ENCODE measurements at regions not wholly inside any gene's neighbourhood (a gene's known extent, or its start where the extent isn't known, plus 50 kb on each side); places are given as distances from the start of the nearest gene placed in this dataset.

DNA sequence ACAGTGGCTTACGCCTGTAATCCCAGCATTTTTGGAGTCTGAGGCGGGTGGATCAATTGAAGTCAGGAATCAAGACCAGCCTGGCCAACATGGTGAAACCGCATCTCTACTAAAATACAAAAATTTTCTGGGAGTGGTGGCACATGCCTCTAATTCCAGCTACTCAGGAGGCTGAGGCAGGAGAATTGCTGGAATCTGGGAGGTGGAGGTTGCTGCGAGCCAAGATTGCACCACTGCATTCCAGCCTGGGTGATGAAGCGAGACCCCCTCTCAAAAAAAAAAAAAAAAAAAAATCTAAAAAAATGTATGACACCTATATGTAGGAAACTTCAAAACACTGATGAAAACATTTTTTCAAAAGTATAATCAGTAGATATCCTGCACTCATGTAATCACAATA is 242.7 kb upstream of the CHORDC1 start:
- TF ChIP-seq, protein P1, sequence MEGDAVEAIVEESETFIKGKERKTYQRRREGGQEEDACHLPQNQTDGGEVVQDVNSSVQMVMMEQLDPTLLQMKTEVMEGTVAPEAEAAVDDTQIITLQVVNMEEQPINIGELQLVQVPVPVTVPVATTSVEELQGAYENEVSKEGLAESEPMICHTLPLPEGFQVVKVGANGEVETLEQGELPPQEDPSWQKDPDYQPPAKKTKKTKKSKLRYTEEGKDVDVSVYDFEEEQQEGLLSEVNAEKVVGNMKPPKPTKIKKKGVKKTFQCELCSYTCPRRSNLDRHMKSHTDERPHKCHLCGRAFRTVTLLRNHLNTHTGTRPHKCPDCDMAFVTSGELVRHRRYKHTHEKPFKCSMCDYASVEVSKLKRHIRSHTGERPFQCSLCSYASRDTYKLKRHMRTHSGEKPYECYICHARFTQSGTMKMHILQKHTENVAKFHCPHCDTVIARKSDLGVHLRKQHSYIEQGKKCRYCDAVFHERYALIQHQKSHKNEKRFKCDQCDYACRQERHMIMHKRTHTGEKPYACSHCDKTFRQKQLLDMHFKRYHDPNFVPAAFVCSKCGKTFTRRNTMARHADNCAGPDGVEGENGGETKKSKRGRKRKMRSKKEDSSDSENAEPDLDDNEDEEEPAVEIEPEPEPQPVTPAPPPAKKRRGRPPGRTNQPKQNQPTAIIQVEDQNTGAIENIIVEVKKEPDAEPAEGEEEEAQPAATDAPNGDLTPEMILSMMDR (IDR thresholded peaks at IDR 0.05), result no peak
- TF ChIP-seq POLR2A (IDR thresholded peaks at IDR 0.05), result no peak
- TF ChIP-seq EP300 (IDR thresholded peaks at IDR 0.05), result no peak

Measured in ovary (tissue), 3 donors.